ENCODE measurements at regions not wholly inside any gene's neighbourhood (a gene's known extent, or its start where the extent isn't known, plus 50 kb on each side); places are given as distances from the start of the nearest gene placed in this dataset.
A peak's percentile ranks its signal among the peaks of the same experiment; 100 is the strongest.
"Not testable (repeated sequence)": the region's sequence is repeated elsewhere in the genome, so short reads cannot be mapped to it uniquely, and the experiment has no call there.

GRCh38 chr11:16526947-16527346 is 170.6 kb upstream of the SOX6 start:
- H3K36me3 ChIP-seq = no peaks in the 10 kb centered on the region
- TF ChIP-seq, protein P1, sequence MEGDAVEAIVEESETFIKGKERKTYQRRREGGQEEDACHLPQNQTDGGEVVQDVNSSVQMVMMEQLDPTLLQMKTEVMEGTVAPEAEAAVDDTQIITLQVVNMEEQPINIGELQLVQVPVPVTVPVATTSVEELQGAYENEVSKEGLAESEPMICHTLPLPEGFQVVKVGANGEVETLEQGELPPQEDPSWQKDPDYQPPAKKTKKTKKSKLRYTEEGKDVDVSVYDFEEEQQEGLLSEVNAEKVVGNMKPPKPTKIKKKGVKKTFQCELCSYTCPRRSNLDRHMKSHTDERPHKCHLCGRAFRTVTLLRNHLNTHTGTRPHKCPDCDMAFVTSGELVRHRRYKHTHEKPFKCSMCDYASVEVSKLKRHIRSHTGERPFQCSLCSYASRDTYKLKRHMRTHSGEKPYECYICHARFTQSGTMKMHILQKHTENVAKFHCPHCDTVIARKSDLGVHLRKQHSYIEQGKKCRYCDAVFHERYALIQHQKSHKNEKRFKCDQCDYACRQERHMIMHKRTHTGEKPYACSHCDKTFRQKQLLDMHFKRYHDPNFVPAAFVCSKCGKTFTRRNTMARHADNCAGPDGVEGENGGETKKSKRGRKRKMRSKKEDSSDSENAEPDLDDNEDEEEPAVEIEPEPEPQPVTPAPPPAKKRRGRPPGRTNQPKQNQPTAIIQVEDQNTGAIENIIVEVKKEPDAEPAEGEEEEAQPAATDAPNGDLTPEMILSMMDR (IDR thresholded peaks at IDR 0.05) = no peak
- no peaks in the 10 kb centered on the region for H3K27me3 ChIP-seq
- intact Hi-C loops (cut with DNase I; ENCODE audit: low total_unique reads) = no loop called here
- DNase-seq = no peak
- no peak overlapping the region for H3K27ac ChIP-seq
- H3K9me3 ChIP-seq = no peaks in the 10 kb centered on the region
- H3K4me3 ChIP-seq = no peak overlapping the region
- H3K4me1 ChIP-seq = peaks cover 0 to 27% (median 19%) of the 10 kb centered on the region in 4 donors

GRCh38 chr11:16520713-16521112 is 164.4 kb upstream of the SOX6 start:
- intact Hi-C loops (cut with DNase I; ENCODE audit: low total_unique reads); H3K27ac ChIP-seq; H3K36me3 ChIP-seq; H3K9me3 ChIP-seq; H3K4me3 ChIP-seq; H3K4me1 ChIP-seq; H3K27me3 ChIP-seq: not testable (repeated sequence)
- peak in 1 of 2 donors; percentile 57 for DNase-seq

GRCh38 chr11:16512899-16513241 is 156.5 kb upstream of the SOX6 start:
- Histone ChIP-seq H3K9me3 (no peaks in the 10 kb centered on the region), H3K27ac (peak overlapping the region; percentile 35 to 66), H3K36me3 (no peaks in the 10 kb centered on the region), H3K4me3 (no peak overlapping the region), H3K4me1 (peaks cover 0 to 33% (median 8%) of the 10 kb centered on the region in 4 donors), H3K27me3 (no peaks in the 10 kb centered on the region)
- intact Hi-C loops (cut with DNase I; ENCODE audit: low total_unique reads) = no loop called here
- DNase-seq = no peak
- TF ChIP-seq, protein P1 (IDR thresholded peaks at IDR 0.05) = no peak

DNA sequence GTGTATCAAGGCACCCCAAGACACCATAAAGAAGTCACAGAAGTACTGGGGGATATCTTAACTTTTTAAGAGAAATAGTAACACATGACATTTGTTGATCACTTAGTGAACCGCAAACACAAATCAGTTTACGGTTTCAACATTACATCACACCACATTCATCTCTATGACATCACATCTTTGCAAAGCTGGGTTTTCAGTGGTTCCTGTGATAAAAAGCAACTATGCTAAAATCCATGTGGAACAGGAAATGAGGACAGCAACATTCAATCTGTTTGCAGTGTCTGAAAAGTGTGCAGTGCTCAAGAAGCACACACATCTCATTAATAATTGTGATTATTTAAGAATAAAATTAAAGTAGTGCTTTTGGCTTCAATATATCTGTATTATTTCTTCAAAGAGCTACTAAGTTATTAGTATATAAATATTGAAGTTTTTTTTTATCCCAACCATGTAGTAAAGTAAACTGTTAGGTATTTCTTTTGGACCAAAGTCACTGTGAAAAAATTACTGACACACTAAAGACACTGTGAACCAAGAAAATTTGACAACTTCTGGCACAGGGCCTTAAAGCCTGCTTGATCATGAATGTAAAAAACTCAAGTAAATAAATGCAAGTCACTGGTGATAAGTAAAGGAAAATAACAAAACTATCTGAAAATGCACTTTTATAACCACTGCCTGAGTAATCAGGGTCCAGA is 156.0 kb upstream of the SOX6 start:
- H3K27me3 ChIP-seq = no peaks in the 10 kb centered on the region
- H3K9me3 ChIP-seq = no peaks in the 10 kb centered on the region
- peaks cover 0 to 33% (median 8%) of the 10 kb centered on the region in 4 donors for H3K4me1 ChIP-seq
- DNase-seq = no peak
- H3K36me3 ChIP-seq = no peaks in the 10 kb centered on the region
- intact Hi-C loops (cut with DNase I; ENCODE audit: low total_unique reads) = no loop called here
- TF ChIP-seq, protein P1 (IDR thresholded peaks at IDR 0.05) = no peak
- peak overlapping the region; percentile 60 to 66 for H3K27ac ChIP-seq
- no peak overlapping the region for H3K4me3 ChIP-seq

DNA sequence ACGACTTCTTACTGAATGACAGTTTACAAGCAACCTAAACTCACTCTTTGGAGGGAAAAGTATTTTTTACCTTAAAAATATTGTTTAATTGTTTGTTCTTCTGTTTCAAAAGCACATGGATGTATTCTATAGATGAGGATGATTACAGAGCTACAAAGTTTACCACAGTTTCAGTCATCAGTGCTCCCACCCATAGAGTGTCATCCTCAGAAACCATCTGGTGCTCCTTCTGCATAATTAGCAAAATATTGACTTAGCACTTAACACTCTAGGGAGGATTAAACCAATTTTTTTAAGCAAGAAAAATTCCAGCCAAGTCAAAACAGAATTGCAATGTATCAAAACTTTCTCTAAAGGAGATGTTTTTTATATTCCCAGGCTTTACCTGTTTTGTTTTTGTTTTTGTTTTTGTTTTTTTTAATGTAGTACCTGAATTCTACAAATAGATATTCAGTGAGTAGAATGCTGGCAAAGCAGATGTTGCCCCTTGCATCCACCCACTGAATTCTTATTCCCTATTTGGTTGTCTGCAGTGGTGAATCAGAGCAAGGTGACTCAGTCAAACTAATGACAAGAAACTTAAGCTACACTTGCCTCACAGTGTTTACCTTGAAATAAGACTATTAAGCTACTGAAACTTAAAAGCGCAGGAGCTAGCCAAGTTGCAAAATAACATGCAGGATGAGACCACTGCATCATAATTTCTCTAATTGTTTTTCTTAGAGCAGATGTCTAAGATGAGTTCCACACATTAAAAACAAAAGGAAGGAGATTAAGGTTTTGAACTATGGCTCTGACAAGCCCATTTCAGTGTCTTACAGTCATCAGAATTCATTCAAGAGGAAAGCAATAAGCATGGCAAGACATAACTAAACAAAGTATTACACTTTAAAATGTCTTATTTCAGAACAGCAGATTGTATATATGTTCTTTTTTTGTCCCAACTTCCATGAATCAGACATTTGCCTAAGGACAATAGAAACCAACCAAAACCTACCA is 155.1 kb upstream of the SOX6 start:
- TF ChIP-seq, protein P1 (IDR thresholded peaks at IDR 0.05) = no peak
- Histone ChIP-seq H3K4me1 (peaks cover 0 to 33% (median 8%) of the 10 kb centered on the region in 4 donors), H3K4me3 (no peak overlapping the region), H3K36me3 (no peaks in the 10 kb centered on the region), H3K9me3 (no peaks in the 10 kb centered on the region), H3K27me3 (no peaks in the 10 kb centered on the region), H3K27ac (peak overlapping the region; percentile 60 to 66)
- intact Hi-C loops (cut with DNase I; ENCODE audit: low total_unique reads) = no loop called here
- DNase-seq = no peak

GRCh38 chr11:16505481-16505880 is 149.1 kb upstream of the SOX6 start:
- Histone ChIP-seq H3K36me3 (no peaks in the 10 kb centered on the region), H3K4me3 (no peak overlapping the region), H3K4me1 (no peaks in the 10 kb centered on the region), H3K9me3 (peaks cover 0 to 21% (median 4%) of the 10 kb centered on the region in 3 donors), H3K27ac (no peak overlapping the region), H3K27me3 (no peaks in the 10 kb centered on the region)
- intact Hi-C loops (cut with DNase I; ENCODE audit: low total_unique reads) = no loop called here
- DNase-seq = no peak
- TF ChIP-seq, protein P1 (IDR thresholded peaks at IDR 0.05) = no peak

- H3K36me3 ChIP-seq; H3K27ac ChIP-seq; H3K27me3 ChIP-seq; DNase-seq; H3K4me3 ChIP-seq; H3K4me1 ChIP-seq; intact Hi-C loops (cut with DNase I; ENCODE audit: low total_unique reads): not testable (repeated sequence)
- H3K9me3 ChIP-seq = peaks cover 0 to 21% (median 4%) of the 10 kb centered on the region in 3 donors
Observed at GRCh38 chr11:16503891-16504290, 147.5 kb upstream of the SOX6 start.
